PFSK-1 (cell line): ENCODE measurements at regions not wholly inside any gene's neighbourhood (a gene's known extent, or its start where the extent isn't known, plus 50 kb on each side); places are given as distances from the start of the nearest gene placed in this dataset.

Experiments
- FOXP2 ChIP-seq: optimal IDR thresholded peaks from 2 replicates; pipeline ENCODE3; 2011; ENCODE audit warnings: borderline replicate concordance, control low read depth, inconsistent platforms; ENCODE audit not compliant: insufficient read depth; ENCODE audit errors: extremely low read length, extremely low read depth
- POLR2AphosphoS5 ChIP-seq: IDR thresholded peaks from 2 replicates; pipeline ENCODE4 v1.6.1; 2012; ENCODE audit warnings: low read depth, mild to moderate bottlenecking, control low read depth, low read length, moderate library complexity
- SIN3A ChIP-seq: IDR thresholded peaks from 2 replicates; pipeline ENCODE4 v1.6.1; 2012; ENCODE audit warnings: mild to moderate bottlenecking, low read length, moderate library complexity, borderline replicate concordance; ENCODE audit not compliant: insufficient read depth
- TAF1 ChIP-seq: IDR thresholded peaks from 2 replicates; pipeline ENCODE4 v1.6.1; 2012; ENCODE audit warnings: low read length, control low read depth, borderline replicate concordance; ENCODE audit not compliant: insufficient read depth
- TF ChIP-seq, protein P1 (sequence below), 2 experiments: IDR thresholded peaks; 2 replicates each; pipeline versions ENCODE4 v1.6.1 to v1.8.0; 2011 to 2012; ENCODE audit warnings: low read depth in 2 of 2, low read length in 2 of 2, control low read depth in 1 of 2, inconsistent platforms in 1 of 2, mild to moderate bottlenecking in 1 of 2, moderate library complexity in 1 of 2; ENCODE audit not compliant: insufficient read depth in 1 of 2

GRCh38 chr7:130909881-130910672 lies 176.1 kb upstream of the KLF14 start:
- no peak for TF ChIP-seq TAF1

- TF ChIP-seq TAF1 (no peak), FOXP2 (no peak), POLR2AphosphoS5 (no peak), SIN3A (no peak)
- TF ChIP-seq, protein P1, sequence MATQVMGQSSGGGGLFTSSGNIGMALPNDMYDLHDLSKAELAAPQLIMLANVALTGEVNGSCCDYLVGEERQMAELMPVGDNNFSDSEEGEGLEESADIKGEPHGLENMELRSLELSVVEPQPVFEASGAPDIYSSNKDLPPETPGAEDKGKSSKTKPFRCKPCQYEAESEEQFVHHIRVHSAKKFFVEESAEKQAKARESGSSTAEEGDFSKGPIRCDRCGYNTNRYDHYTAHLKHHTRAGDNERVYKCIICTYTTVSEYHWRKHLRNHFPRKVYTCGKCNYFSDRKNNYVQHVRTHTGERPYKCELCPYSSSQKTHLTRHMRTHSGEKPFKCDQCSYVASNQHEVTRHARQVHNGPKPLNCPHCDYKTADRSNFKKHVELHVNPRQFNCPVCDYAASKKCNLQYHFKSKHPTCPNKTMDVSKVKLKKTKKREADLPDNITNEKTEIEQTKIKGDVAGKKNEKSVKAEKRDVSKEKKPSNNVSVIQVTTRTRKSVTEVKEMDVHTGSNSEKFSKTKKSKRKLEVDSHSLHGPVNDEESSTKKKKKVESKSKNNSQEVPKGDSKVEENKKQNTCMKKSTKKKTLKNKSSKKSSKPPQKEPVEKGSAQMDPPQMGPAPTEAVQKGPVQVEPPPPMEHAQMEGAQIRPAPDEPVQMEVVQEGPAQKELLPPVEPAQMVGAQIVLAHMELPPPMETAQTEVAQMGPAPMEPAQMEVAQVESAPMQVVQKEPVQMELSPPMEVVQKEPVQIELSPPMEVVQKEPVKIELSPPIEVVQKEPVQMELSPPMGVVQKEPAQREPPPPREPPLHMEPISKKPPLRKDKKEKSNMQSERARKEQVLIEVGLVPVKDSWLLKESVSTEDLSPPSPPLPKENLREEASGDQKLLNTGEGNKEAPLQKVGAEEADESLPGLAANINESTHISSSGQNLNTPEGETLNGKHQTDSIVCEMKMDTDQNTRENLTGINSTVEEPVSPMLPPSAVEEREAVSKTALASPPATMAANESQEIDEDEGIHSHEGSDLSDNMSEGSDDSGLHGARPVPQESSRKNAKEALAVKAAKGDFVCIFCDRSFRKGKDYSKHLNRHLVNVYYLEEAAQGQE (IDR thresholded peaks at IDR 0.05; ENCODE audit: insufficient read depth in 1 of 2, low read depth in 2 of 2, low read length in 2 of 2): no peak
Observed at GRCh38 chr7:130910949-130911944, 177.2 kb upstream of the KLF14 start.

GRCh38 chr7:130912082-130912861 lies 178.3 kb upstream of the KLF14 start:
- no peak for TF ChIP-seq POLR2AphosphoS5
- TF ChIP-seq TAF1: no peak
- TF ChIP-seq, protein P1 (IDR thresholded peaks at IDR 0.05; ENCODE audit: insufficient read depth in 1 of 2, low read depth in 2 of 2, low read length in 2 of 2): no peak
- TF ChIP-seq FOXP2: no peak
- no peak for TF ChIP-seq SIN3A

GRCh38 chr7:130912862-130913638 lies 179.0 kb upstream of the KLF14 start:
- no peak for TF ChIP-seq FOXP2
- TF ChIP-seq, protein P1 (IDR thresholded peaks at IDR 0.05; ENCODE audit: insufficient read depth in 1 of 2, low read depth in 2 of 2, low read length in 2 of 2): 0 out of 4 replicates have a peak, but pooled peaks of 1 of the 2 experiments have one; percentile 4
